AG10803 (cell line): ENCODE measurements at regions not wholly inside any gene's neighbourhood (a gene's known extent, or its start where the extent isn't known, plus 50 kb on each side); places are given as distances from the start of the nearest gene placed in this dataset.

Experiments
- DNase-seq: peaks from one replicate; pipeline ENCODE4 v3.0.0; 2010; ENCODE audit warnings: low read depth
- H3K4me3 ChIP-seq: 2 replicates; pipeline ENCODE4 v1.5.1; 2011; ENCODE audit warnings: mild to moderate bottlenecking, low read length, control low read depth
- TF ChIP-seq, protein P1 (sequence below): conservative IDR thresholded peaks from 2 replicates; pipeline ENCODE4 v1.5.1; 2011; ENCODE audit warnings: mild to moderate bottlenecking, low read length, control low read depth, inconsistent platforms

DNA sequence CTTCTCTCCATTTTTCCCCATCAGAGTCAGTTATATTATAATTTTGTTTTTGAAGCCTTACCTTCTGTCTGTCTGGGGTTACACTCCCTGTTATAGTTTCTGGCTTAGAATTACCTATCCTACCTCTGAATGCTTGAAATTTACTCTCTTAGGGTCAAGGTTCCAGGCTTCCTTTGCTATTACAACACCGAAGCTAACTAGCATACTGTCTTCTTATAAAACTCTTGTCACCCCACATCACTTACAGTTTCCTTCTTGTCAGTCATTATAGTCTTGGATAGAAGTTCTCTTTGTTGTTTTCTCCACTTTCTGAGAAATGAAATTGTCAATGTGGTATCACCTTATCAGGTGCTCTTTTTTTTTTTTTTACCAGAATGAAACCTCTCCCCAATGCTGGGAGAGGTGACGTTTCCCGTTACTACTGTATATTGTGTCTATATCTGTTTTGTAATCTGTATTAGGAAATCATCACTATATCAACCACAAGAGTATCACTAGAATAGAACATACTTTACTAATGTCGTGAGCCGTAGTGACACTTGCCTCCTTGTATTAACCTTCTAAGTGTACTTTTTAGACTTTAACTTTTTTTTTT lies 69.2 kb upstream of the PSMA6 start:
- no peak overlapping the region for H3K4me3 ChIP-seq
- no peak for DNase-seq
- TF ChIP-seq, protein P1, sequence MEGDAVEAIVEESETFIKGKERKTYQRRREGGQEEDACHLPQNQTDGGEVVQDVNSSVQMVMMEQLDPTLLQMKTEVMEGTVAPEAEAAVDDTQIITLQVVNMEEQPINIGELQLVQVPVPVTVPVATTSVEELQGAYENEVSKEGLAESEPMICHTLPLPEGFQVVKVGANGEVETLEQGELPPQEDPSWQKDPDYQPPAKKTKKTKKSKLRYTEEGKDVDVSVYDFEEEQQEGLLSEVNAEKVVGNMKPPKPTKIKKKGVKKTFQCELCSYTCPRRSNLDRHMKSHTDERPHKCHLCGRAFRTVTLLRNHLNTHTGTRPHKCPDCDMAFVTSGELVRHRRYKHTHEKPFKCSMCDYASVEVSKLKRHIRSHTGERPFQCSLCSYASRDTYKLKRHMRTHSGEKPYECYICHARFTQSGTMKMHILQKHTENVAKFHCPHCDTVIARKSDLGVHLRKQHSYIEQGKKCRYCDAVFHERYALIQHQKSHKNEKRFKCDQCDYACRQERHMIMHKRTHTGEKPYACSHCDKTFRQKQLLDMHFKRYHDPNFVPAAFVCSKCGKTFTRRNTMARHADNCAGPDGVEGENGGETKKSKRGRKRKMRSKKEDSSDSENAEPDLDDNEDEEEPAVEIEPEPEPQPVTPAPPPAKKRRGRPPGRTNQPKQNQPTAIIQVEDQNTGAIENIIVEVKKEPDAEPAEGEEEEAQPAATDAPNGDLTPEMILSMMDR, result no peak

DNA sequence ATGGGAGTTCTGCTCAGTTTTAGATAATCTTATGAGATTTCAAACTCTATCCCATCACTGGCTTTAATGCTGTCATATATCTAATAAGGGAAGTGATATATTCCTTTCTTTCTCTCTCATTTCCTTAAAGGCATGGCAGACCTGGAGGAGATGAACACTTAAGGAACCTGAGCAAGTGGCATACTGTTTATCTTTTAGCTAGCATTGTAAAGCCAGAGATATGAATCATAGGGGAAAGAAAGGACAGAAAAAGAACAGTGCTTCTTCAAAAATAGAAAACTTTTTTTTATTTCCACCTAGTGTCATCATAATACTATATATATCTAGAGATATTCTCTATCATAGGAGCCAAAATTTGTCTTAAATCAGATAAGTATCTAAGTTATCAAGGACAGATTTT lies 68.3 kb upstream of the PSMA6 start:
- TF ChIP-seq, protein P1, result no peak
- no peak for DNase-seq
- no peak overlapping the region for H3K4me3 ChIP-seq

DNA sequence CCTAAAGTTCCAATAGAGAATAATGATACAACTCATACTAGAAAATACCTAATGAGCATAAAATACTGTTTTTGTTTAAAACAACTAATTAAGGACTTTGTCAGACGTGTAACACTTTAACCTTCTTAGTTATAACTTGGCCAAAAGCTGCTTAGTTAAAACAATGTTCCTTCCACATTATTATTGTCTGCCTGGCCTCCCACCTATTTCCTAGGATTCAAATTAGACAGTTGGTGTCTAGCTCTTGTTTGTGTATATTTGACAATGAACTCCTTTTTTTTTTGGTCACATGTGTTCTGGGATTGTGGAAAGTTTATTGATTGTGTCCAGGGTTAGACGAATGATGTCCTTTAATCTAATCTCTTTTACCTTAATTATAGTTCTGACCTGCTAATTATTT lies 67.6 kb upstream of the PSMA6 start:
- no peak for DNase-seq
- TF ChIP-seq, protein P1, result no peak
- H3K4me3 ChIP-seq, result no peak overlapping the region

DNA sequence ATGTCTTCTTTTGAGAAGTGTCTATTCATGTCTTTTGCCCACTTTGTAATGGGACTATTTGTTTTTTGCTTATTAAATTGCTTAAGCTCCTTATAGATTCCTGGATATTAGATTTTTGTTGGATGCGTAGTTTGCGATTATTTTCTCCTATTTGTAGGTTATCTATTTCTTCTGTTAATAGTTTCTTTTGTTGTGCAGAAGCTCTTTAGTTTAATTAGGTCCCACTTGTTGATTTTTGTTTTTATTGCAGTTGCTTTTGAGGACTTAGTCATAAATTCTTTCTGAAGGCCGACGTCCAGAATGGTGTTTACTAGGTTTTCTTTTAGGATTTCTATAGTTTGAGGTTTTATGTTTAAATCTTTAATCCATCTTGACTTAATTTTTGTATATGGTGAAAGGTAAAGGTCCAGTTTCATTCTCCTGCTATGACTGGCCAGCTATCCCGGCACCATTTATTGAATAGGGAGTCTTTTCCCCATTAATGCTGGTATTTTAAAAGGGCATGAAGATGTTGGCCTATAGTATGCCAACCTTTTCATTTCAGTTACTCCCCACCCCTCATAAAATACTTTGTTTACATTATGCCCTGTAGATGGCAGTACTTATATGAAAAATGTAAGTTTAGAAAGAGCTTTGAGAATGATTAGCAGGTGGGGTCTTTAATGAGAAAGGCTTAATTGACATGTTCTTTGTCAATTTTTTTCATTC lies 62.9 kb upstream of the PSMA6 start:
- DNase-seq, result no peak
- H3K4me3 ChIP-seq, result no peak overlapping the region
- TF ChIP-seq, protein P1, result peak; percentile 30

DNA sequence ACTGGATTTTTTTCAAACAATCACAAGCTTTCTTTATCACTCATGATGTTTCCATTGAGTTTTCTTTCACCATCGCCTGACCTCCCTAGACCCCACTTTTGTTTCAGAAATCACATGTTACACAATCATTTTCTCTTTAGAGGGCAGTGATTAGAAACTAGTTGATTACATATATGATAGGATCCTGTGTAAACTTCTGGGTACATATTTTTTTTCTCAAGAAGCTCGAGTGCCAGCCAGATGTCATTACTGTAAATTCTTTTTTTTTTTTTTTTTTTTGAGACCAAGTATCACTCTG lies 62.4 kb upstream of the PSMA6 start:
- no peak overlapping the region for H3K4me3 ChIP-seq
- TF ChIP-seq, protein P1, result no peak
- no peak for DNase-seq

DNA sequence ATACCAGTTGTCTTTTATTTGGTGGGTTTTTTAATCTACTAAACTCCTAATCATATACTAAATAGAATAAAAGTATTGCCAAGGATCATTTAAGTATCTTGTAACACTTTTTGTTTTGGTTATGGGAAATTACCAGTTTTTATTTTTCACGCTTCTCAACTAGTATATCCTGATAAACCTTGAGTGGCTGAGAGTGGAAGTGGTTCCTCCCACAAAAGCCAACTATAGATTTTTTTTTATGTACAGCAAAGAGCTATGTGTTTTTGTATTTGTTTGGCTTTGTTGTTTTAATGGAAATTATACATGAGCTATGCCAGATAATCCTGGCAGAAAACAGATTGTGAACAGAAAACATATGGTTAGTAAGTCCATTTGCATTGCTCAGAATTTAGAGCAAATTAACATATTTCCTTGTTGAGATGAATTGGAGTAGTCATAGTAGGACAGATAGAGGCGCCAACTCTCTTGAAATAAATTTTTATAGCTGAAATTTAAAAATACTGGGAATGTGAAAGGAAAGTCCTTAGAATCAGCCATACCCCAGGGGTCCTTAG lies 60.9 kb upstream of the PSMA6 start:
- TF ChIP-seq, protein P1, result no peak
- H3K4me3 ChIP-seq, result no peak overlapping the region
- peak; percentile 35 for DNase-seq

DNA sequence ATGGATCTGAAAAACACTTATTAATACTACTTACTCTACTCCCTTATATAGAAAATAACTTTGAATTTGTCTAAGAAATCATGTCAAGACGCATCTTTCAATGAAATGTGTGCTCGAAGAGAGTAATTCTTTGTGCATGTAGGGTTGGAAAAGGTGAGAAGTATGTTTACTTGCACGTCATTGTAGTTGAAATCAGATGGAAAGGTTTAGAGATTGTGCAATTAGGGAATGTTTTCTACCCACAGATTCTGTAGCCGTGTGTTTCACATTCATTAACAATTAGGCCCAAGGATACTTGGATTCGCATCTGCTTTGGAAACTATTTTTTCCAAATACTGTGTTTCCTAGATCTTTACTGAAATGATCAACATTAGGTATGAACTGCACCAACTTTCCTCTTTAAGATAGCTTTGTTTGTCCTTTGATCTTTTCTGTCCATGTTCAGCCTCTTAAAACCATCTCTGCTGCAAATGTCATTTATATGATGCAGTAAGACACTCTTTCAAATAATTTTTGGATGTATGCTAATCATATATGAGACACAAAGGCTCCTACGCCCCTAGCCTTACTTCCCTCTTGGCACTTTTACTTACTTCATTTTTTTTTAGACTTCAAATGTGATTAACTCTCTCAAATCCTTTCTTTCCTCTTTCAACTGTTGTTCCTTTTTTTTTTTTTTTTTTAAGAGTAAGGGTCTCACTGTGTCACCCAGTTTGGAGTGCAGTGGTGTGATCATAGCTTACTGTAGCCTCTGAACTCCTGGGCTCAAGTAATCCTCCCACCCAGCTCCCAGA lies 58.0 kb upstream of the PSMA6 start:
- TF ChIP-seq, protein P1, result no peak
- peak; percentile 86 for DNase-seq

More for the DNA sequence above, 58.0 kb upstream of the PSMA6 start:
- H3K4me3 ChIP-seq, result no peak overlapping the region
